Endothelial cell of umbilical vein (primary cell): ENCODE measurements at regions not wholly inside any gene's neighbourhood (a gene's known extent, or its start where the extent isn't known, plus 50 kb on each side); places are given as distances from the start of the nearest gene placed in this dataset.

Source experiments
- JUN ChIP-seq: IDR thresholded peaks from 2 replicates; pipeline ENCODE4 v1.6.1; 2011; ENCODE audit warnings: borderline replicate concordance, low read depth; ENCODE audit not compliant: insufficient read length, insufficient read depth
- POLR2A ChIP-seq: IDR thresholded peaks from 2 replicates; pipeline ENCODE4 v1.6.1; 2012; ENCODE audit warnings: low read depth, mild to moderate bottlenecking, control low read depth, low read length
- TF ChIP-seq, protein P1 (sequence below), 2 donors: IDR thresholded peaks; 1 replicate in 1 of 2; 2 replicates in 1 of 2; pipeline ENCODE4 v1.5.1; 2011; ENCODE audit warnings: low read length in 2 of 2, mild to moderate bottlenecking in 2 of 2, moderate library complexity in 2 of 2, control low read depth in 1 of 2, inconsistent platforms in 1 of 2, low read depth in 1 of 2; ENCODE audit not compliant: insufficient read depth in 1 of 2; ENCODE audit errors: extremely low read depth in 1 of 2
- TF ChIP-seq, protein P2 (sequence below): IDR thresholded peaks from 2 replicates; pipeline ENCODE4 v1.6.1; 2011; ENCODE audit not compliant: insufficient read depth, insufficient read length

DNA sequence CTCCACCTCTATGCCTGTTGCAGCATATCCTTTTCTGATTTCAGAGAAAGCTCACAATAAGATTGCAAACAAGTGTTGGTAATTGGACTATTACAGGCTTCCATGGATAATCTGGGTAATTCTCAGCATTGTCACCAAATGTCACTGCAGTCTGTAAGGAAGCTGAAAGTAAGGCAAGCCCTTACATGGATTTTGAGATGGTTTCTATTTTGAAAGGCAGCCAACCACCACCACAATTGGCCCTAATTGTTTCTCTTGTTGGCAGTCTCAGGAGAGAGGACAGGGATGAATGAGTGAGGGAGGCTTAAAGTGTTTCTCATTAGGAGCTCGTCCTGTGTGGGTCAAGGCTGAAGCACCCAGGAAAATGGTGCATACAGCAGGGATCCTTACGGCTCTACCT lies 879.9 kb downstream of the TUSC7 start:
- no peak for TF ChIP-seq JUN
- TF ChIP-seq, protein P1, sequence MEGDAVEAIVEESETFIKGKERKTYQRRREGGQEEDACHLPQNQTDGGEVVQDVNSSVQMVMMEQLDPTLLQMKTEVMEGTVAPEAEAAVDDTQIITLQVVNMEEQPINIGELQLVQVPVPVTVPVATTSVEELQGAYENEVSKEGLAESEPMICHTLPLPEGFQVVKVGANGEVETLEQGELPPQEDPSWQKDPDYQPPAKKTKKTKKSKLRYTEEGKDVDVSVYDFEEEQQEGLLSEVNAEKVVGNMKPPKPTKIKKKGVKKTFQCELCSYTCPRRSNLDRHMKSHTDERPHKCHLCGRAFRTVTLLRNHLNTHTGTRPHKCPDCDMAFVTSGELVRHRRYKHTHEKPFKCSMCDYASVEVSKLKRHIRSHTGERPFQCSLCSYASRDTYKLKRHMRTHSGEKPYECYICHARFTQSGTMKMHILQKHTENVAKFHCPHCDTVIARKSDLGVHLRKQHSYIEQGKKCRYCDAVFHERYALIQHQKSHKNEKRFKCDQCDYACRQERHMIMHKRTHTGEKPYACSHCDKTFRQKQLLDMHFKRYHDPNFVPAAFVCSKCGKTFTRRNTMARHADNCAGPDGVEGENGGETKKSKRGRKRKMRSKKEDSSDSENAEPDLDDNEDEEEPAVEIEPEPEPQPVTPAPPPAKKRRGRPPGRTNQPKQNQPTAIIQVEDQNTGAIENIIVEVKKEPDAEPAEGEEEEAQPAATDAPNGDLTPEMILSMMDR (IDR thresholded peaks at IDR 0.05; ENCODE audit: extremely low read depth in 1 of 2, insufficient read depth in 1 of 2, low read depth in 1 of 2, low read length in 2 of 2): no peak
- TF ChIP-seq, protein P2, sequence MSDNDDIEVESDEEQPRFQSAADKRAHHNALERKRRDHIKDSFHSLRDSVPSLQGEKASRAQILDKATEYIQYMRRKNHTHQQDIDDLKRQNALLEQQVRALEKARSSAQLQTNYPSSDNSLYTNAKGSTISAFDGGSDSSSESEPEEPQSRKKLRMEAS: no peak
- TF ChIP-seq POLR2A: no peak
